ENCODE measurements at regions not wholly inside any gene's neighbourhood (a gene's known extent, or its start where the extent isn't known, plus 50 kb on each side); places are given as distances from the start of the nearest gene placed in this dataset.

DNA sequence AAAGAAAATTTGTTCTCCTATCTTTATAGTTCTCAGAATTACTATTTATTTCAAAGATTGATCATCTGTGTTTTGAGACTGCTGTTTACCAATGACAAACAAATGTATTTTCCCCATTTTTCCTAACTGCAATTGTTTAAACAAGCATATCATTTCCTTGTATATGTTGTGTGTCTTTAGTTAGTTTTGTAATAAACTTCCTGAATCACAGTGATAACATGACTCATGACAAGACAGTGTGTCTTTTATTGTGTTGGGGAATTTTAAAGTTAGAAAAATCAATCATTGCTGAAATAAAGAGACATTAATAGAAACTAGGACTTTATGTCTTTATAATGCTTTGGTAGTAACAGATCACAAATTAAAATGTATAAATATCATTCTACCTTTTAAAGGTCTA, 348.5 kb downstream of the KCNJ2 start:
- TF ChIP-seq, protein P1, sequence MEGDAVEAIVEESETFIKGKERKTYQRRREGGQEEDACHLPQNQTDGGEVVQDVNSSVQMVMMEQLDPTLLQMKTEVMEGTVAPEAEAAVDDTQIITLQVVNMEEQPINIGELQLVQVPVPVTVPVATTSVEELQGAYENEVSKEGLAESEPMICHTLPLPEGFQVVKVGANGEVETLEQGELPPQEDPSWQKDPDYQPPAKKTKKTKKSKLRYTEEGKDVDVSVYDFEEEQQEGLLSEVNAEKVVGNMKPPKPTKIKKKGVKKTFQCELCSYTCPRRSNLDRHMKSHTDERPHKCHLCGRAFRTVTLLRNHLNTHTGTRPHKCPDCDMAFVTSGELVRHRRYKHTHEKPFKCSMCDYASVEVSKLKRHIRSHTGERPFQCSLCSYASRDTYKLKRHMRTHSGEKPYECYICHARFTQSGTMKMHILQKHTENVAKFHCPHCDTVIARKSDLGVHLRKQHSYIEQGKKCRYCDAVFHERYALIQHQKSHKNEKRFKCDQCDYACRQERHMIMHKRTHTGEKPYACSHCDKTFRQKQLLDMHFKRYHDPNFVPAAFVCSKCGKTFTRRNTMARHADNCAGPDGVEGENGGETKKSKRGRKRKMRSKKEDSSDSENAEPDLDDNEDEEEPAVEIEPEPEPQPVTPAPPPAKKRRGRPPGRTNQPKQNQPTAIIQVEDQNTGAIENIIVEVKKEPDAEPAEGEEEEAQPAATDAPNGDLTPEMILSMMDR (IDR thresholded peaks at IDR 0.05) = no peak
- no peak for TF ChIP-seq CEBPB (IDR thresholded peaks at IDR 0.05)
- TF ChIP-seq, protein P2, sequence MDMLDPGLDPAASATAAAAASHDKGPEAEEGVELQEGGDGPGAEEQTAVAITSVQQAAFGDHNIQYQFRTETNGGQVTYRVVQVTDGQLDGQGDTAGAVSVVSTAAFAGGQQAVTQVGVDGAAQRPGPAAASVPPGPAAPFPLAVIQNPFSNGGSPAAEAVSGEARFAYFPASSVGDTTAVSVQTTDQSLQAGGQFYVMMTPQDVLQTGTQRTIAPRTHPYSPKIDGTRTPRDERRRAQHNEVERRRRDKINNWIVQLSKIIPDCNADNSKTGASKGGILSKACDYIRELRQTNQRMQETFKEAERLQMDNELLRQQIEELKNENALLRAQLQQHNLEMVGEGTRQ (IDR thresholded peaks at IDR 0.05) = no peak
- TF ChIP-seq ATOH8 (CRISPR knock-in tag; IDR thresholded peaks at IDR 0.05; ENCODE audit: low read depth) = no peak
- no peak for TF ChIP-seq HDAC2 (IDR thresholded peaks at IDR 0.05)
